ENCODE measurements at regions not wholly inside any gene's neighbourhood (a gene's known extent, or its start where the extent isn't known, plus 50 kb on each side); places are given as distances from the start of the nearest gene placed in this dataset.

- H3K27ac ChIP-seq (ENCODE audit: low read length, poor library complexity, severe bottlenecking) = peak overlapping the region; percentile 69
- no peaks in the 10 kb centered on the region for H3K9me3 ChIP-seq (ENCODE audit: control insufficient read depth, low read length)
- no peak overlapping the region for H3K14ac ChIP-seq (ENCODE audit: low read length in 2 of 2)
- no peak overlapping the region for H3K9ac ChIP-seq (ENCODE audit: low read length)
- no peak overlapping the region for H2AFZ ChIP-seq (ENCODE audit: low read depth, low read length)
- no peak overlapping the region for H2BK15ac ChIP-seq (ENCODE audit: low read depth, poor library complexity, severe bottlenecking)
- H3K36me3 ChIP-seq (ENCODE audit: control insufficient read depth in 1 of 2, insufficient read depth in 2 of 2, low read depth in 1 of 2, low read length in 2 of 2) = no peaks in the 10 kb centered on the region
- H4K8ac ChIP-seq (ENCODE audit: low read length) = no peak overlapping the region
- no peak overlapping the region for H2BK12ac ChIP-seq (ENCODE audit: low read length in 2 of 2)
- no peak overlapping the region for H3K4me2 ChIP-seq (ENCODE audit: low read length, poor library complexity, severe bottlenecking)
- H3K18ac ChIP-seq (ENCODE audit: low read depth in 1 of 2, low read length in 2 of 2) = no peak overlapping the region
- H2BK5ac ChIP-seq (ENCODE audit: low read depth, low read length, poor library complexity, severe bottlenecking) = no peak overlapping the region
- no peak for DNase-seq
- WGBS = 87% methylated on average over 7 of the region's 8 CpGs
- H3K23ac ChIP-seq (ENCODE audit: low read length in 2 of 2) = no peak overlapping the region
- no peak overlapping the region for H4K91ac ChIP-seq (ENCODE audit: low read length)
- no peak overlapping the region for H2AK5ac ChIP-seq (ENCODE audit: low read length, severe bottlenecking)
- peaks cover 2% of the 10 kb centered on the region for H3K4me1 ChIP-seq (ENCODE audit: control insufficient read depth, insufficient read depth, low read depth, low read length)
- no peak overlapping the region for H2BK120ac ChIP-seq (ENCODE audit: low read depth, low read length)
- no peak overlapping the region for H3K4me3 ChIP-seq (ENCODE audit: insufficient read depth in 1 of 2, low read depth in 1 of 2, low read length in 2 of 2)
- H3K4ac ChIP-seq (ENCODE audit: low read depth in 1 of 2, low read length in 2 of 2) = no peak overlapping the region
- H3K27me3 ChIP-seq (ENCODE audit: control insufficient read depth in 1 of 2, insufficient read depth in 1 of 2, low read length in 2 of 2) = no peaks in the 10 kb centered on the region
- no peaks in the 10 kb centered on the region for H3K79me1 ChIP-seq (replicated peaks; ENCODE audit: low read length, poor library complexity, severe bottlenecking)
These were observed 1058.1 kb upstream of the TMPRSS15 start for GRCh38 chr21:19461481-19462205.

- Histone ChIP-seq H3K18ac (ENCODE audit: low read depth in 1 of 2, low read length in 2 of 2) (no peak overlapping the region), H2AFZ (ENCODE audit: low read depth, low read length) (no peak overlapping the region), H3K9me3 (ENCODE audit: control insufficient read depth, low read length) (peaks cover 11% of the 10 kb centered on the region), H3K36me3 (ENCODE audit: control insufficient read depth in 1 of 2, insufficient read depth in 2 of 2, low read depth in 1 of 2, low read length in 2 of 2) (no peaks in the 10 kb centered on the region), H3K14ac (ENCODE audit: low read length in 2 of 2) (no peak overlapping the region), H4K91ac (ENCODE audit: low read length) (no peak overlapping the region), H3K4ac (ENCODE audit: low read depth in 1 of 2, low read length in 2 of 2) (no peak overlapping the region), H2BK5ac (ENCODE audit: low read depth, low read length, poor library complexity, severe bottlenecking) (no peak overlapping the region), H3K79me1 (replicated peaks; ENCODE audit: low read length, poor library complexity, severe bottlenecking) (no peaks in the 10 kb centered on the region), H3K4me1 (ENCODE audit: control insufficient read depth, insufficient read depth, low read depth, low read length) (peaks cover 2% of the 10 kb centered on the region), H3K27ac (ENCODE audit: low read length, poor library complexity, severe bottlenecking) (no peak overlapping the region), H2BK15ac (ENCODE audit: low read depth, poor library complexity, severe bottlenecking) (no peak overlapping the region), H2BK120ac (ENCODE audit: low read depth, low read length) (no peak overlapping the region), H3K27me3 (ENCODE audit: control insufficient read depth in 1 of 2, insufficient read depth in 1 of 2, low read length in 2 of 2) (no peaks in the 10 kb centered on the region), H2BK12ac (ENCODE audit: low read length in 2 of 2) (no peak overlapping the region), H3K9ac (ENCODE audit: low read length) (no peak overlapping the region), H3K4me3 (ENCODE audit: insufficient read depth in 1 of 2, low read depth in 1 of 2, low read length in 2 of 2) (no peak overlapping the region), H4K8ac (ENCODE audit: low read length) (no peak overlapping the region), H3K23ac (ENCODE audit: low read length in 2 of 2) (no peak overlapping the region), H3K4me2 (ENCODE audit: low read length, poor library complexity, severe bottlenecking) (no peak overlapping the region), H2AK5ac (ENCODE audit: low read length, severe bottlenecking) (no peak overlapping the region)
- 100% methylated on average over 1 of the region's 1 CpG for WGBS
- peak; percentile 6 for DNase-seq
These were observed 1060.4 kb upstream of the TMPRSS15 start for GRCh38 chr21:19463966-19464365.

- Histone ChIP-seq H3K27ac (ENCODE audit: low read length, poor library complexity, severe bottlenecking) (no peak overlapping the region), H3K36me3 (ENCODE audit: control insufficient read depth in 1 of 2, insufficient read depth in 2 of 2, low read depth in 1 of 2, low read length in 2 of 2) (no peaks in the 10 kb centered on the region), H2BK12ac (ENCODE audit: low read length in 2 of 2) (no peak overlapping the region), H3K4me2 (ENCODE audit: low read length, poor library complexity, severe bottlenecking) (no peak overlapping the region), H2BK5ac (ENCODE audit: low read depth, low read length, poor library complexity, severe bottlenecking) (no peak overlapping the region), H2BK120ac (ENCODE audit: low read depth, low read length) (no peak overlapping the region), H2AK5ac (ENCODE audit: low read length, severe bottlenecking) (no peak overlapping the region), H4K8ac (ENCODE audit: low read length) (no peak overlapping the region), H3K23ac (ENCODE audit: low read length in 2 of 2) (no peak overlapping the region), H2AFZ (ENCODE audit: low read depth, low read length) (no peak overlapping the region), H3K79me1 (replicated peaks; ENCODE audit: low read length, poor library complexity, severe bottlenecking) (no peaks in the 10 kb centered on the region), H4K91ac (ENCODE audit: low read length) (no peak overlapping the region), H3K27me3 (ENCODE audit: control insufficient read depth in 1 of 2, insufficient read depth in 1 of 2, low read length in 2 of 2) (no peaks in the 10 kb centered on the region), H2BK15ac (ENCODE audit: low read depth, poor library complexity, severe bottlenecking) (no peak overlapping the region), H3K4me1 (ENCODE audit: control insufficient read depth, insufficient read depth, low read depth, low read length) (no peaks in the 10 kb centered on the region), H3K4ac (ENCODE audit: low read depth in 1 of 2, low read length in 2 of 2) (no peak overlapping the region), H3K4me3 (ENCODE audit: insufficient read depth in 1 of 2, low read depth in 1 of 2, low read length in 2 of 2) (no peak overlapping the region), H3K9ac (ENCODE audit: low read length) (no peak overlapping the region), H3K18ac (ENCODE audit: low read depth in 1 of 2, low read length in 2 of 2) (no peak overlapping the region), H3K9me3 (ENCODE audit: control insufficient read depth, low read length) (peaks cover 40% of the 10 kb centered on the region), H3K14ac (ENCODE audit: low read length in 2 of 2) (no peak overlapping the region)
- DNase-seq = peak; percentile 5
- no CpG with 5 or more reads among the region's 3 CpGs for WGBS
These were observed 1065.6 kb upstream of the TMPRSS15 start for GRCh38 chr21:19468991-19469715.

GRCh38 chr21:19475525-19475924 lies 1071.9 kb upstream of the TMPRSS15 start:
- H3K4me3 ChIP-seq (ENCODE audit: insufficient read depth in 1 of 2, low read depth in 1 of 2, low read length in 2 of 2) = no peak overlapping the region
- H4K91ac ChIP-seq (ENCODE audit: low read length) = no peak overlapping the region
- DNase-seq = peak; percentile 32
- no peak overlapping the region for H2BK5ac ChIP-seq (ENCODE audit: low read depth, low read length, poor library complexity, severe bottlenecking)
- H3K79me1 ChIP-seq (replicated peaks; ENCODE audit: low read length, poor library complexity, severe bottlenecking) = no peaks in the 10 kb centered on the region
- no peak overlapping the region for H4K8ac ChIP-seq (ENCODE audit: low read length)
- H3K4me1 ChIP-seq (ENCODE audit: control insufficient read depth, insufficient read depth, low read depth, low read length) = no peaks in the 10 kb centered on the region
- H2BK120ac ChIP-seq (ENCODE audit: low read depth, low read length) = no peak overlapping the region
- no peak overlapping the region for H3K18ac ChIP-seq (ENCODE audit: low read depth in 1 of 2, low read length in 2 of 2)
- no peak overlapping the region for H3K27ac ChIP-seq (ENCODE audit: low read length, poor library complexity, severe bottlenecking)
- 22% methylated on average over 1 of the region's 1 CpG for WGBS
- no peaks in the 10 kb centered on the region for H3K36me3 ChIP-seq (ENCODE audit: control insufficient read depth in 1 of 2, insufficient read depth in 2 of 2, low read depth in 1 of 2, low read length in 2 of 2)
- H3K4ac ChIP-seq (ENCODE audit: low read depth in 1 of 2, low read length in 2 of 2) = no peak overlapping the region
- H2AK5ac ChIP-seq (ENCODE audit: low read length, severe bottlenecking) = no peak overlapping the region
- H2AFZ ChIP-seq (ENCODE audit: low read depth, low read length) = no peak overlapping the region
- no peak overlapping the region for H2BK12ac ChIP-seq (ENCODE audit: low read length in 2 of 2)
- no peak overlapping the region for H3K4me2 ChIP-seq (ENCODE audit: low read length, poor library complexity, severe bottlenecking)
- peaks cover 18% of the 10 kb centered on the region for H3K9me3 ChIP-seq (ENCODE audit: control insufficient read depth, low read length)
- no peak overlapping the region for H2BK15ac ChIP-seq (ENCODE audit: low read depth, poor library complexity, severe bottlenecking)
- H3K23ac ChIP-seq (ENCODE audit: low read length in 2 of 2) = no peak overlapping the region
- H3K14ac ChIP-seq (ENCODE audit: low read length in 2 of 2) = no peak overlapping the region
- no peak overlapping the region for H3K9ac ChIP-seq (ENCODE audit: low read length)
- no peaks in the 10 kb centered on the region for H3K27me3 ChIP-seq (ENCODE audit: control insufficient read depth in 1 of 2, insufficient read depth in 1 of 2, low read length in 2 of 2)

Data from mesenchymal stem cell (in vitro differentiated cells and primary cell).